Nephron progenitor cell (in vitro differentiated cells): ENCODE measurements at regions not wholly inside any gene's neighbourhood (a gene's known extent, or its start where the extent isn't known, plus 50 kb on each side); places are given as distances from the start of the nearest gene placed in this dataset.

ENCODE experiments used
- DNase-seq: peaks from one replicate; pipeline ENCODE4 v3.0.0; 2021
- H3K27ac Mint-ChIP-seq: 2 replicates; pipeline ENCODE4 v1.8.0; 2021; ENCODE audit warnings: mild to moderate bottlenecking, moderate library complexity, mixed read lengths
- H3K27me3 Mint-ChIP-seq: 2 replicates; pipeline ENCODE4 v1.8.0; 2021; ENCODE audit warnings: mild to moderate bottlenecking, low read depth, mixed read lengths; ENCODE audit not compliant: poor library complexity
- H3K36me3 Mint-ChIP-seq: 2 replicates; pipeline ENCODE4 v1.8.0; 2021; ENCODE audit warnings: low read depth, mixed read lengths
- H3K4me1 Mint-ChIP-seq: 2 replicates; pipeline ENCODE4 v1.8.0; 2021; ENCODE audit warnings: mixed read lengths
- H3K4me3 Mint-ChIP-seq: 2 replicates; pipeline ENCODE4 v1.8.0; 2021; ENCODE audit warnings: mild to moderate bottlenecking, moderate library complexity, mixed read lengths
- H3K9me3 Mint-ChIP-seq: 2 replicates; pipeline ENCODE4 v1.8.0; 2021; ENCODE audit warnings: mild to moderate bottlenecking, moderate library complexity, mixed read lengths
- TF ChIP-seq, protein P1 (sequence below): fragments of 200-600 bp; sonication (generic); IDR thresholded peaks from 2 replicates; pipeline ENCODE4 v1.5.0; 2021; ENCODE audit warnings: antibody characterized with exemption

DNA sequence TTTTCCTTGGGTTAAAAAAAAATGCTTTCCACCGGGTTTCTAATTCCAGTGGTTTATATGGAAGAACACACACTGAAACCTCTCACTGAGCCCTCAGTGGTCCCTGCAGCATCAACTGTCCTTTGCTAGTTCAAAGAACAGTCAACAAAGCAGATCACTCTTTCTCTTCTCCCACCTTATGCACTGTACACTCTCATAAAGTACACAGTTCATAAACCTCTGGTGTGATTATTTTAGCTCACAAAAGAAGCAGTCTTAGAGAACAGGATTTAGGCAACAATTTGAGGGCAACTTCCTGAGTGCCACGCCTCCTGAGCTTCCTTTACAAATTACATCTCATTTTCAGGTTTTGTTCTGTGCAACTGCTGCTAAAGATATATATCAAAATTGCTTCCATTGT lies 728.4 kb upstream of the GOLIM4 start:
- Mint-ChIP-seq H3K4me3 (no peak overlapping the region), H3K27me3 (no peaks in the 10 kb centered on the region), H3K36me3 (no peaks in the 10 kb centered on the region), H3K9me3 (no peaks in the 10 kb centered on the region), H3K4me1 (peaks cover 8% of the 10 kb centered on the region), H3K27ac (no peak overlapping the region)
- TF ChIP-seq, protein P1, sequence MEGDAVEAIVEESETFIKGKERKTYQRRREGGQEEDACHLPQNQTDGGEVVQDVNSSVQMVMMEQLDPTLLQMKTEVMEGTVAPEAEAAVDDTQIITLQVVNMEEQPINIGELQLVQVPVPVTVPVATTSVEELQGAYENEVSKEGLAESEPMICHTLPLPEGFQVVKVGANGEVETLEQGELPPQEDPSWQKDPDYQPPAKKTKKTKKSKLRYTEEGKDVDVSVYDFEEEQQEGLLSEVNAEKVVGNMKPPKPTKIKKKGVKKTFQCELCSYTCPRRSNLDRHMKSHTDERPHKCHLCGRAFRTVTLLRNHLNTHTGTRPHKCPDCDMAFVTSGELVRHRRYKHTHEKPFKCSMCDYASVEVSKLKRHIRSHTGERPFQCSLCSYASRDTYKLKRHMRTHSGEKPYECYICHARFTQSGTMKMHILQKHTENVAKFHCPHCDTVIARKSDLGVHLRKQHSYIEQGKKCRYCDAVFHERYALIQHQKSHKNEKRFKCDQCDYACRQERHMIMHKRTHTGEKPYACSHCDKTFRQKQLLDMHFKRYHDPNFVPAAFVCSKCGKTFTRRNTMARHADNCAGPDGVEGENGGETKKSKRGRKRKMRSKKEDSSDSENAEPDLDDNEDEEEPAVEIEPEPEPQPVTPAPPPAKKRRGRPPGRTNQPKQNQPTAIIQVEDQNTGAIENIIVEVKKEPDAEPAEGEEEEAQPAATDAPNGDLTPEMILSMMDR: no peak
- DNase-seq: no peak

DNA sequence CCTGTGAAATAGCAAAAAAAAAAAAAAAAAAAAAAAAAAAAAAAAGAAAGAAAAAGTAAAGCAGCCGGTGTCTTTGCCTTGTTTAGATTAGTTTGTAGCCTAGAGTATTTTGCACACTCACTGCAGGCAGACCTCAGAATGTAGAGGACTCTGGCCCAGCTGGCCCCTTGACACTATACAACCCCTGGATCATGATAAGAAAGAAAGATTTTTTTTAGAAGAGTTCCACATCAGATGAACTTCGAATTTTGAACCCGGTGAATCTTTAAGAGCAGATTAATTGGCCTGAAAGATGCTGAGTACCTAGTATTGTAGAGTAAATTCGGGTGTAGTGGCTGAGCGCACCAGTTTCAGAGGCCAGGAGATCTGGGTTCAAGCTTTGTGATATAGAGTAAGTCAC lies 727.7 kb upstream of the GOLIM4 start:
- no peak for DNase-seq
- H3K4me3 Mint-ChIP-seq: no peak overlapping the region
- no peak overlapping the region for H3K27ac Mint-ChIP-seq
- H3K9me3 Mint-ChIP-seq: no peaks in the 10 kb centered on the region
- no peaks in the 10 kb centered on the region for H3K36me3 Mint-ChIP-seq
- no peaks in the 10 kb centered on the region for H3K27me3 Mint-ChIP-seq
- TF ChIP-seq, protein P1: no peak
- H3K4me1 Mint-ChIP-seq: peaks cover 8% of the 10 kb centered on the region

DNA sequence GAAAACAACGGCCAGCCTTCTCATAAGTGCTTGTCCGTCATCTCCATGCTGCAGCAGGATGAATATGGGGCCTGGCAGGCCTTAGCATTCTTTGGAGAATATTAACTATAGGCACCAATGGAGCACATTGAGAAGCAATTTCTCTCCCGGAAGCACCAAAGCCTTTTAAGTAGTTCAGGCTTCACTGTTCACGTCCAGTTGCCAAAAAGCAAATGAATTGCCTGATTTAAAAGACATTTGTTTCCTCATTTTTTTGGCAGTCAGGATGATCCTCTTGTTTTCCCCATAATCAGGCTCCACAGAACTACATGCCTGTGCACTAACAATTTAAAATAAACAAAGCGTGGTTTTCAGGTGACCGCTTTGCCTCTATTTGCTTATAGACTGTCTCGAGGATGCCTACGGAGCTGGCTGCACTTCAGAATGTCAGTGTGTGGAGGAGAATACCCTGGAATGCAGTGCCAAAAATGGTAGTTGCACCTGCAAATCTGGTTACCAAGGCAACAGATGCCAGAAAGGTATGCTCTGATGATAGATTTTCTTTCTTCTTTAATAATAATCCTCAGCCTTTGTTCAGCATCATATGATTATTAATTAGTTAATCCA lies 725.2 kb upstream of the GOLIM4 start:
- Mint-ChIP-seq H3K4me1 (peaks cover 22% of the 10 kb centered on the region), H3K36me3 (no peaks in the 10 kb centered on the region), H3K4me3 (no peak overlapping the region), H3K9me3 (no peaks in the 10 kb centered on the region), H3K27ac (no peak overlapping the region), H3K27me3 (no peaks in the 10 kb centered on the region)
- TF ChIP-seq, protein P1: no peak
- DNase-seq: no peak

DNA sequence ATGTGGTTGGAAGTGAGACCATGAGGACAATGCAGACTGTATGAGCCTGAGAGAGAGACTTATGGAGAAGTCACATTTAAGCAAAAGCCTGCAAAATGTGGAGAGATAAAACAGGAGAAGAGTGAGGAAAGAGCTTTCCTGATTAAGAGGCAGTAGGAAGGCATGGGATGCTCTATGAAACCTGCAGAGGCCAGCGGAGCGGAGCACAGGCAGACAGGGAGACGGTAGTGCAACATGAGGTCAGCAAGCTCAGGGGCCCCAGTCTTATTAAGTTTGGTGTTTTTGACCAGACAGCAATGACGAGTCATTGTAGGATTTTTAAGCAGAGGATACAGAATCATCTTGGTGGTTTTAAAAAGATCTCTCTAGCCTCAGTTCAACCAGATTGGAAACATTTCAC lies 721.5 kb upstream of the GOLIM4 start:
- Mint-ChIP-seq H3K4me1 (peaks cover 34% of the 10 kb centered on the region), H3K9me3 (no peaks in the 10 kb centered on the region), H3K4me3 (no peak overlapping the region), H3K27me3 (no peaks in the 10 kb centered on the region), H3K36me3 (no peaks in the 10 kb centered on the region), H3K27ac (peak overlapping the region; percentile 7)
- TF ChIP-seq, protein P1: no peak
- DNase-seq: no peak

DNA sequence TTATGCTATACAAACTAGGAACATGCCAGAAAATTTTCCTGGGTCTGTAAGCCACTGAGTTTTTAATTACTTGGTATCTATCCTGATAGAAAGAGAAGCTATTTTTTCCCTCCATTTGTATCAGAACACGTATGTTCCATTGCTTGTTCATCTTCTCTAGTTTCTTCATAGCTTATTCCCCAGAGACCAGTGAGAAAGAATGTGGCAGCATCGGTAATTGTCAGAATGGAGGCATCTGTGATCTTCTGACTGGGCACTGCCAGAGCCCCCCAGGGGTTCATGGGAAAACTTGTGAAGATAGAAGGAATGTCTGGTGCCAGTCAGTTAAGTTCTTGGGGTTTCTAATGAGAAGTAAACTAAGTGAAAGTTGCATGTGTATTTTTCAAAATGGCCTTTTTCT lies 720.2 kb upstream of the GOLIM4 start:
- H3K27me3 Mint-ChIP-seq: no peaks in the 10 kb centered on the region
- H3K36me3 Mint-ChIP-seq: no peaks in the 10 kb centered on the region
- peaks cover 36% of the 10 kb centered on the region for H3K4me1 Mint-ChIP-seq
- no peaks in the 10 kb centered on the region for H3K9me3 Mint-ChIP-seq
- no peak overlapping the region for H3K27ac Mint-ChIP-seq
- no peak for DNase-seq
- TF ChIP-seq, protein P1: no peak
- no peak overlapping the region for H3K4me3 Mint-ChIP-seq

DNA sequence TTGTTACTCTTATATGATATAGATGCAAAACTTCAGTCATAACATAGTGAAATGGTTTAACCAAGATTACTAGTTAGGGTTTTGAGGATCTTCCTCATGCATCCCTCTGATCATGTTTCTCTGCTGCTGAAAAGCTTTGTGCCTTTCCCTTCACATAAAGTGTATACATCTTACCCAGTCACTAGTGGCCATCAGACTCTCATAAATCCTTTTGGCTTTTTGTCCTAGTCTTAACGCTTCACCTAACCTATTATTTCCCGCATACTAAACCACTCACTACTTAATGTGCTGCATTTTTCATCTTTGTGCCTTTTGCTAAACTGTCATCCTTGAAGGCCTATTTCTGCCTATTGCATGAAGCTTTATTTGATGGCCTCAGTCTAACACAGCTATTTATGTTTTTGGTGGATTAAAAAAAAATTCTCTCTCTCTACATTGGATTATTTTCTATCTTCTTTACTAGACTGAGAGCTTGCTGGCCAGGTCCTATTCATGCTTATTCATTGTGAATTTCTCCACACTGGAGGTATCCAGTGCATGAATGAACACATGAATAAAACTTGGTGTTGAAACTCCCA lies 717.6 kb upstream of the GOLIM4 start:
- H3K4me3 Mint-ChIP-seq: no peak overlapping the region
- H3K36me3 Mint-ChIP-seq: no peaks in the 10 kb centered on the region
- H3K9me3 Mint-ChIP-seq: no peaks in the 10 kb centered on the region
- peaks cover 36% of the 10 kb centered on the region for H3K4me1 Mint-ChIP-seq
- H3K27ac Mint-ChIP-seq: peak overlapping the region; percentile 64
- peaks cover 3% of the 10 kb centered on the region for H3K27me3 Mint-ChIP-seq
- DNase-seq: no peak
- TF ChIP-seq, protein P1: no peak
